ENCODE measurements at regions not wholly inside any gene's neighbourhood (a gene's known extent, or its start where the extent isn't known, plus 50 kb on each side); places are given as distances from the start of the nearest gene placed in this dataset.

DNA sequence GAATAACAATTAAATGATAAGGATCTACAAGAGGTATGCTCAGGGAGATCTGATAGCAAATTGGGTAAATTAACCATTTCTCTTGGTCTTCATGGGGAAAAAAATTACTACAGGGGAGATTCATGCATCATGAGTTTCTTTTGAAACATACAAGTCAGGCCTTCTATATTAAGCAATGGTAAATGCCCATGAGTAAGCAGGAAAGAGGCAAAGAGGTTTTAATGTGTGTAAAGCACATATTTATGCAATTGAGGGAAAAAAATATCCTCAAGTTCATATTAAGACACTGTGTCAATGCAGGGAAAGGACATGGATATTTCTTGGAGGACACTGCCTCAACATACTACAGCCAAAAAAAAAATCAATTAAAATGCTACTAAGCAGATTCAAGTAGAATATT, 73.4 kb upstream of the NR4A3 start:
- Histone ChIP-seq H3K4me3 (no peak overlapping the region), H3K4me1 (no peaks in the 10 kb centered on the region), H3K36me3 (no peaks in the 10 kb centered on the region), H3K27ac (no peak overlapping the region), H3K9me3 (no peaks in the 10 kb centered on the region), H3K27me3 (no peaks in the 10 kb centered on the region)
- TF ChIP-seq, protein P1, sequence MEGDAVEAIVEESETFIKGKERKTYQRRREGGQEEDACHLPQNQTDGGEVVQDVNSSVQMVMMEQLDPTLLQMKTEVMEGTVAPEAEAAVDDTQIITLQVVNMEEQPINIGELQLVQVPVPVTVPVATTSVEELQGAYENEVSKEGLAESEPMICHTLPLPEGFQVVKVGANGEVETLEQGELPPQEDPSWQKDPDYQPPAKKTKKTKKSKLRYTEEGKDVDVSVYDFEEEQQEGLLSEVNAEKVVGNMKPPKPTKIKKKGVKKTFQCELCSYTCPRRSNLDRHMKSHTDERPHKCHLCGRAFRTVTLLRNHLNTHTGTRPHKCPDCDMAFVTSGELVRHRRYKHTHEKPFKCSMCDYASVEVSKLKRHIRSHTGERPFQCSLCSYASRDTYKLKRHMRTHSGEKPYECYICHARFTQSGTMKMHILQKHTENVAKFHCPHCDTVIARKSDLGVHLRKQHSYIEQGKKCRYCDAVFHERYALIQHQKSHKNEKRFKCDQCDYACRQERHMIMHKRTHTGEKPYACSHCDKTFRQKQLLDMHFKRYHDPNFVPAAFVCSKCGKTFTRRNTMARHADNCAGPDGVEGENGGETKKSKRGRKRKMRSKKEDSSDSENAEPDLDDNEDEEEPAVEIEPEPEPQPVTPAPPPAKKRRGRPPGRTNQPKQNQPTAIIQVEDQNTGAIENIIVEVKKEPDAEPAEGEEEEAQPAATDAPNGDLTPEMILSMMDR (IDR thresholded peaks at IDR 0.05) = no peak
- no peak for TF ChIP-seq POLR2A (IDR thresholded peaks at IDR 0.05)
- intact Hi-C loops (cut with DNase I; ENCODE audit: low total_unique reads) = no loop called here
- no peak for DNase-seq

DNA sequence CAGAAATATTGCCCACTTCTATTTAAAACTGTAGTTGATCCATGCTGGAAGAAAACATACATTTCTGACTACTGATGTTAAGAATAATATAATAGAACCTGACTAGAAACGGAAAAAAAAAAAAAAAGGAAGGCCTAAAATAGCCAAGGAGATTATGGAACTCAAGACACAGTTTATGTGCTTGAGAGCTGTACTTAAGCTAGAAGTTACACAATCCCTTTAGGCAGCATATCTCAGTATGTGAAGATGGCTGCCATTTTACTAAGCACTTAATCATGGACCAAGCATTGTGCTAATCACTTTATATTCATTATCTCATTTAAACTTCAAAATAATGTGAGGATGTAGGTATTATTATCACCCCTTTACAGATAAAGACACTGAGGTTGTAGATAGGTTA, 73.0 kb upstream of the NR4A3 start:
- no peak for DNase-seq
- H3K36me3 ChIP-seq = no peaks in the 10 kb centered on the region
- intact Hi-C loops (cut with DNase I; ENCODE audit: low total_unique reads) = no loop called here
- H3K27ac ChIP-seq = no peak overlapping the region
- TF ChIP-seq, protein P1 (IDR thresholded peaks at IDR 0.05) = no peak
- TF ChIP-seq POLR2A (IDR thresholded peaks at IDR 0.05) = no peak
- no peaks in the 10 kb centered on the region for H3K4me1 ChIP-seq
- no peaks in the 10 kb centered on the region for H3K9me3 ChIP-seq
- H3K4me3 ChIP-seq = no peak overlapping the region
- H3K27me3 ChIP-seq = no peaks in the 10 kb centered on the region

DNA sequence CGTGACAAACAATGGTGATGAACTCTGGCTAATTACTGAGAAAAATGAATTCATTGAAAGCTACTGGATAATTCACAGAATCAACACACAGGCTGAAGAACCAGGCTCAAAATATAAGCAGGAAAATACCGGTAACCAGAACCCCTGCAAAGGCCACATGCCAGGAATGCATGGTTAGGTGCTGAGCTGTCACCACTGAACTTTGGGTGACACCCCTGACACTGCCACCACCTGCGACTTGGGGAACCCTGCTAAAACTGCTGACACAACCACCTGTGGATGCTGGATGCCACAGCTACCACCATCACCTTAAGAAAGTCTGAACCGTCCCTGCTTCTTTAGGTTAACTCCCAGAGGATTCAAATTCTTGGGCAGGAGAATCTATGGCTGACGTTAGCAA, 72.0 kb upstream of the NR4A3 start:
- Histone ChIP-seq H3K4me1 (no peaks in the 10 kb centered on the region), H3K27ac (no peak overlapping the region), H3K4me3 (no peak overlapping the region), H3K36me3 (no peaks in the 10 kb centered on the region), H3K9me3 (no peaks in the 10 kb centered on the region), H3K27me3 (no peaks in the 10 kb centered on the region)
- TF ChIP-seq, protein P1 (IDR thresholded peaks at IDR 0.05) = no peak
- TF ChIP-seq POLR2A (IDR thresholded peaks at IDR 0.05) = no peak
- DNase-seq = no peak
- intact Hi-C loops (cut with DNase I; ENCODE audit: low total_unique reads) = no loop called here

DNA sequence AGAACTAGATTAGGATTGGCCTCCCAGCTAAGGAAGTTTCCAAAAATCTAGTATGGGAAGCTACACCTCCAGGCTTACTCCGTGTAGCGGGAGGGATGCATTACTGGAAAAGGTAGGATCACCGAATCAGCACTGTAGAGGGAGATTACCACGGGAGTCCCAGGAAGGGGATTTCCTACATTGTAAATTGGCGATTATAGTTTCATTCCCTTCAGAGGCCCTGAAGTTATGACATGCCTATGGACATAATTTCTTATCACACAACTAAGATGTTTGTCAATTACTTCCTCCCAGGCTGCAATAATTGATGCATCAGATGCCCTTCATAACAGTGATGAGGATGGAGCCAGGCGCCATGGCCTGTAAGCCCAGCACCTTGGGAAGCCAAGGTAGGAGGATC, 71.2 kb upstream of the NR4A3 start:
- intact Hi-C loops (cut with DNase I; ENCODE audit: low total_unique reads) = no loop called here
- H3K27me3 ChIP-seq = no peaks in the 10 kb centered on the region
- H3K9me3 ChIP-seq = no peaks in the 10 kb centered on the region
- H3K36me3 ChIP-seq = no peaks in the 10 kb centered on the region
- no peaks in the 10 kb centered on the region for H3K4me1 ChIP-seq
- H3K4me3 ChIP-seq = no peak overlapping the region
- H3K27ac ChIP-seq = no peak overlapping the region
- no peak for TF ChIP-seq POLR2A (IDR thresholded peaks at IDR 0.05)
- TF ChIP-seq, protein P1 (IDR thresholded peaks at IDR 0.05) = no peak
- DNase-seq = no peak

DNA sequence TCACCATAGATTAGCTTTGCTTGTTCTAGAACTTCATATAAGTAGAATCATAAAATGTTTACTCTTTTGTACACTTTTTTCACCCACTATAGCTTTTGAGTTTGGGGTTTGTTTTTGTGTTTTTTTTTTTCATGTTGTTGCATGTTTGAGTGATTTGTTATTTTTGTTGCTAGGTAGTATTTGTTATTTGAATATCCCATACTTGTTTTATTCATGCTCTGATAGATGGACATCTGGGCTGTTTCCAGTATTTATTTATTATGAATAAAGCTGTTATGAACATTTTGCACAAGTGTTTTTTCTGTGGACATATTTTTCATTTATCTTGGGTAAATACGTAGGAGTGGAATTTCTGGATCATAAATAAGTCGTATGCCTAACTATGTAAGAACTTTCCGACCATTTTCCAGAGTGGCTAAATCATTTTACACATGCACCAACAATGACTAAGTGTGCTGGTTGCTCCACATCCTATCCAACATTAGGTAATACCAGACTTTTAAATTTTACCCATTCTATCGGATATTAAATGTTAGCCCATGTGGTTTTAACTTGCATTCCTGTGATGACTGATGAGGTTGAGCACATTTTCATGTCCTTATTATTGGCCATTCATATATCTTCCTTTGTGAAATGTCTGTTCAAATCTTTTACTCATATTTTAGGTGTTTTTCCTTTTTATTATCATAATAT, 69.1 kb upstream of the NR4A3 start:
- TF ChIP-seq, protein P1 (IDR thresholded peaks at IDR 0.05) = no peak
- no peak for TF ChIP-seq POLR2A (IDR thresholded peaks at IDR 0.05)
- Histone ChIP-seq H3K9me3 (no peaks in the 10 kb centered on the region), H3K36me3 (no peaks in the 10 kb centered on the region), H3K4me3 (no peak overlapping the region), H3K27me3 (no peaks in the 10 kb centered on the region), H3K27ac (no peak overlapping the region), H3K4me1 (no peaks in the 10 kb centered on the region)
- intact Hi-C loops (cut with DNase I; ENCODE audit: low total_unique reads) = no loop called here
- no peak for DNase-seq

Measured in uterus (tissue), 3 donors.